Gastrocnemius medialis (tissue), 4 donors: ENCODE measurements at regions not wholly inside any gene's neighbourhood (a gene's known extent, or its start where the extent isn't known, plus 50 kb on each side); places are given as distances from the start of the nearest gene placed in this dataset.

Source experiments
- POLR2A ChIP-seq, 2 donors: fragments of 450-650 bp; IDR thresholded peaks; one replicate each; pipeline ENCODE4 v1.6.1; 2017; ENCODE audit warnings: antibody characterized with exemption in 2 of 2, mild to moderate bottlenecking in 2 of 2, moderate library complexity in 2 of 2
- TF ChIP-seq, protein P1 (sequence below), 5 experiments: fragments of 450-650 bp in 3 of 5; fragments of 200-600 bp in 2 of 5; sonication (generic) in 2 of 5; IDR thresholded peaks in 4 of 5; conservative IDR thresholded peaks in 1 of 5; 1 replicate in 4 of 5; 2 replicates in 1 of 5; pipeline ENCODE4 v1.5.1; 2016 to 2019; ENCODE audit warnings: antibody characterized with exemption in 5 of 5, mild to moderate bottlenecking in 3 of 5, moderate library complexity in 3 of 5

DNA sequence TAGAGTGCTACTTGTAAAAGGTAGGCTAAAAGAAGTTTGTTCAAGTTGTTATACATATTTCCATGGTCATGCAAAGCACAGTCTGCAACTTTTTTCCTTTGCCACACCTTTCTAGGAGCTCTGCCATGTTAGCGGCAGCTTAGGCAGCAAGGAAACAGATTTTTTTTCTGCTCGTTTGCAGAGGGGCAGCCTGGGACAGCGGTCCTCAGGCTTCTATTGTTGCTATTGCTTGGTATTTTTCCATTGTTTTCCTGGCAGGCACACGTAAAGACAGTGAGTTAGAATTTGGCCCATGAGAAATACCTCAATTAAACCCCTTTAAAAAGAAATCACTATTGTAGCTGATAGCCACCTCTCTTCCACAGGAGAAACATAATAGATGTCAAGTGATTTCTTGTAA is 391.4 kb downstream of the SH2D1A start:
- TF ChIP-seq, protein P1, sequence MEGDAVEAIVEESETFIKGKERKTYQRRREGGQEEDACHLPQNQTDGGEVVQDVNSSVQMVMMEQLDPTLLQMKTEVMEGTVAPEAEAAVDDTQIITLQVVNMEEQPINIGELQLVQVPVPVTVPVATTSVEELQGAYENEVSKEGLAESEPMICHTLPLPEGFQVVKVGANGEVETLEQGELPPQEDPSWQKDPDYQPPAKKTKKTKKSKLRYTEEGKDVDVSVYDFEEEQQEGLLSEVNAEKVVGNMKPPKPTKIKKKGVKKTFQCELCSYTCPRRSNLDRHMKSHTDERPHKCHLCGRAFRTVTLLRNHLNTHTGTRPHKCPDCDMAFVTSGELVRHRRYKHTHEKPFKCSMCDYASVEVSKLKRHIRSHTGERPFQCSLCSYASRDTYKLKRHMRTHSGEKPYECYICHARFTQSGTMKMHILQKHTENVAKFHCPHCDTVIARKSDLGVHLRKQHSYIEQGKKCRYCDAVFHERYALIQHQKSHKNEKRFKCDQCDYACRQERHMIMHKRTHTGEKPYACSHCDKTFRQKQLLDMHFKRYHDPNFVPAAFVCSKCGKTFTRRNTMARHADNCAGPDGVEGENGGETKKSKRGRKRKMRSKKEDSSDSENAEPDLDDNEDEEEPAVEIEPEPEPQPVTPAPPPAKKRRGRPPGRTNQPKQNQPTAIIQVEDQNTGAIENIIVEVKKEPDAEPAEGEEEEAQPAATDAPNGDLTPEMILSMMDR (IDR thresholded peaks at IDR 0.05 in 4 of 5, conservative IDR thresholded peaks at IDR 0.05 in 1 of 5), result no peak
- TF ChIP-seq POLR2A (IDR thresholded peaks at IDR 0.05), result no peak
